ENCODE measurements at regions not wholly inside any gene's neighbourhood (a gene's known extent, or its start where the extent isn't known, plus 50 kb on each side); places are given as distances from the start of the nearest gene placed in this dataset.

DNA sequence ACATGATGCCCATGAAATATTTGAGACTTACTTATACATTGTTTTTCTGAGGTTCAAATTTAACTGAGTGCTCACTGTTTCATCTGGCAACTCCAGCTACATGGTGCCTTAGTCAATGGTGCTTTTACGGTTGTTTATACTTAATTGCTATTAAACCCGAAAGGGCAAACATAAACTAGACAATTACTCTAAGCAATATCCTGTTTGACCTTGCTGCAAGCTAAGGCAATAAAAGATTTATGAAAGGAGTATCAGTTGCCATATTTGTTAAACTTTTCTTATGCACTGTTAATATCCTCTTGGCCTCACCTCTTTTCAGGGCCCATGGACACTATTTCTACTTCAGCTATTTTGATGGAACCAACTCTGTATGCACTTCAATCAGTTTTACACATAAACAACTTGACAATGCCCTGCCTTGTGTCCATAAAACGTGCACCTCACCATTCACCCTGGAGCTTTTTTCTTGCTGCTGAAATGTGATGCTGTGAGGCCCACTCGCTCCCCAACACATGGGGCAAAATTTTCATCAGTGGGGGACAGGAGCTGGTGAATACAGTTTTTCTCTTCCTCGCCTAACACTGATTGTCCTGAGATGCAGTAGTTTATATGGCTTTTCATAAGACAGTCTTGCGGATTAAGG lies 64.1 kb upstream of the HIF1A start:
- Histone ChIP-seq H3K9me3 (ENCODE audit: control insufficient read depth, insufficient read depth, low read length) (no peaks in the 10 kb centered on the region), H3K36me3 (ENCODE audit: control insufficient read depth, low read length) (no peaks in the 10 kb centered on the region), H3K27me3 (ENCODE audit: control insufficient read depth, low read length) (no peaks in the 10 kb centered on the region), H3K4me2 (ENCODE audit: low read length) (no peak overlapping the region), H3K9me2 (replicated peaks; ENCODE audit: control insufficient read depth, low read length) (no peaks in the 10 kb centered on the region), H3F3A (ENCODE audit: control insufficient read depth, insufficient read depth) (no peaks in the 10 kb centered on the region), H3K4me1 (ENCODE audit: control insufficient read depth, low read length) (peaks cover 4% of the 10 kb centered on the region), H3K79me2 (ENCODE audit: control insufficient read depth, low read length) (no peaks in the 10 kb centered on the region), H3K27ac (ENCODE audit: low read depth, low read length) (no peak overlapping the region), H3K4me3 (ENCODE audit: low read length) (no peak overlapping the region), H4K20me1 (ENCODE audit: control insufficient read depth, insufficient read depth, low read depth, low read length) (no peaks in the 10 kb centered on the region)
- TF ChIP-seq EZH2phosphoT487 (IDR thresholded peaks at IDR 0.05; ENCODE audit: borderline replicate concordance, low read length), result no peak
- TF ChIP-seq, protein P1, sequence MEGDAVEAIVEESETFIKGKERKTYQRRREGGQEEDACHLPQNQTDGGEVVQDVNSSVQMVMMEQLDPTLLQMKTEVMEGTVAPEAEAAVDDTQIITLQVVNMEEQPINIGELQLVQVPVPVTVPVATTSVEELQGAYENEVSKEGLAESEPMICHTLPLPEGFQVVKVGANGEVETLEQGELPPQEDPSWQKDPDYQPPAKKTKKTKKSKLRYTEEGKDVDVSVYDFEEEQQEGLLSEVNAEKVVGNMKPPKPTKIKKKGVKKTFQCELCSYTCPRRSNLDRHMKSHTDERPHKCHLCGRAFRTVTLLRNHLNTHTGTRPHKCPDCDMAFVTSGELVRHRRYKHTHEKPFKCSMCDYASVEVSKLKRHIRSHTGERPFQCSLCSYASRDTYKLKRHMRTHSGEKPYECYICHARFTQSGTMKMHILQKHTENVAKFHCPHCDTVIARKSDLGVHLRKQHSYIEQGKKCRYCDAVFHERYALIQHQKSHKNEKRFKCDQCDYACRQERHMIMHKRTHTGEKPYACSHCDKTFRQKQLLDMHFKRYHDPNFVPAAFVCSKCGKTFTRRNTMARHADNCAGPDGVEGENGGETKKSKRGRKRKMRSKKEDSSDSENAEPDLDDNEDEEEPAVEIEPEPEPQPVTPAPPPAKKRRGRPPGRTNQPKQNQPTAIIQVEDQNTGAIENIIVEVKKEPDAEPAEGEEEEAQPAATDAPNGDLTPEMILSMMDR (IDR thresholded peaks at IDR 0.05; ENCODE audit: low read depth, low read length, poor library complexity, severe bottlenecking), result no peak

GRCh38 chr14:61632401-61632800 lies 62.9 kb upstream of the HIF1A start:
- Histone ChIP-seq H4K20me1 (ENCODE audit: control insufficient read depth, insufficient read depth, low read depth, low read length) (no peaks in the 10 kb centered on the region), H3F3A (ENCODE audit: control insufficient read depth, insufficient read depth) (no peaks in the 10 kb centered on the region), H3K27me3 (ENCODE audit: control insufficient read depth, low read length) (no peaks in the 10 kb centered on the region), H3K79me2 (ENCODE audit: control insufficient read depth, low read length) (no peaks in the 10 kb centered on the region), H3K4me3 (ENCODE audit: low read length) (no peak overlapping the region), H3K9me3 (ENCODE audit: control insufficient read depth, insufficient read depth, low read length) (no peaks in the 10 kb centered on the region), H3K36me3 (ENCODE audit: control insufficient read depth, low read length) (no peaks in the 10 kb centered on the region), H3K4me2 (ENCODE audit: low read length) (no peak overlapping the region), H3K4me1 (ENCODE audit: control insufficient read depth, low read length) (peaks cover 14% of the 10 kb centered on the region), H3K27ac (ENCODE audit: low read depth, low read length) (no peak overlapping the region), H3K9me2 (replicated peaks; ENCODE audit: control insufficient read depth, low read length) (no peaks in the 10 kb centered on the region)
- no peak for TF ChIP-seq EZH2phosphoT487 (IDR thresholded peaks at IDR 0.05; ENCODE audit: borderline replicate concordance, low read length)
- TF ChIP-seq, protein P1 (IDR thresholded peaks at IDR 0.05; ENCODE audit: low read depth, low read length, poor library complexity, severe bottlenecking), result no peak

DNA sequence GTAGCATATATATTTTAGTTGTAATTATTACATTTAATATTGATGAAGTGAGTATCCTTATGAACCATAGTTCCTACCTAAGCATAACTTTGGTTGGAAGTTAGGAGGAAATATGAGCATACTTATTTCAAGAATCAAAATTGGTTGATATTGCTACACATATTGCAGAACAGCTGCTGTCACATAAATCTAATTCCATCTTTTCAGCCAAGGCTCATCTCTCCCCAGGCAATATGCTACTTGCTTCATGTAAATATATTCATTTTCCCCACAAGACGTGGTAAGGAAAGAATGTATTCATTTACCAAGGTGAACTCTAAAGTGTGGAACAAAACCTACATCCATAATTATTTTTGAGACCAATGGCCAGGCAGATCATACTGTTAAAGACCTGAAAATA lies 62.5 kb upstream of the HIF1A start:
- Histone ChIP-seq H3F3A (ENCODE audit: control insufficient read depth, insufficient read depth) (no peaks in the 10 kb centered on the region), H4K20me1 (ENCODE audit: control insufficient read depth, insufficient read depth, low read depth, low read length) (no peaks in the 10 kb centered on the region), H3K79me2 (ENCODE audit: control insufficient read depth, low read length) (no peaks in the 10 kb centered on the region), H3K36me3 (ENCODE audit: control insufficient read depth, low read length) (no peaks in the 10 kb centered on the region), H3K27me3 (ENCODE audit: control insufficient read depth, low read length) (no peaks in the 10 kb centered on the region), H3K9me2 (replicated peaks; ENCODE audit: control insufficient read depth, low read length) (no peaks in the 10 kb centered on the region), H3K27ac (ENCODE audit: low read depth, low read length) (no peak overlapping the region), H3K9me3 (ENCODE audit: control insufficient read depth, insufficient read depth, low read length) (no peaks in the 10 kb centered on the region), H3K4me2 (ENCODE audit: low read length) (no peak overlapping the region), H3K4me3 (ENCODE audit: low read length) (no peak overlapping the region), H3K4me1 (ENCODE audit: control insufficient read depth, low read length) (peaks cover 14% of the 10 kb centered on the region)
- TF ChIP-seq, protein P1 (IDR thresholded peaks at IDR 0.05; ENCODE audit: low read depth, low read length, poor library complexity, severe bottlenecking), result no peak
- no peak for TF ChIP-seq EZH2phosphoT487 (IDR thresholded peaks at IDR 0.05; ENCODE audit: borderline replicate concordance, low read length)
